ENCODE measurements at regions not wholly inside any gene's neighbourhood (a gene's known extent, or its start where the extent isn't known, plus 50 kb on each side); places are given as distances from the start of the nearest gene placed in this dataset.

DNA sequence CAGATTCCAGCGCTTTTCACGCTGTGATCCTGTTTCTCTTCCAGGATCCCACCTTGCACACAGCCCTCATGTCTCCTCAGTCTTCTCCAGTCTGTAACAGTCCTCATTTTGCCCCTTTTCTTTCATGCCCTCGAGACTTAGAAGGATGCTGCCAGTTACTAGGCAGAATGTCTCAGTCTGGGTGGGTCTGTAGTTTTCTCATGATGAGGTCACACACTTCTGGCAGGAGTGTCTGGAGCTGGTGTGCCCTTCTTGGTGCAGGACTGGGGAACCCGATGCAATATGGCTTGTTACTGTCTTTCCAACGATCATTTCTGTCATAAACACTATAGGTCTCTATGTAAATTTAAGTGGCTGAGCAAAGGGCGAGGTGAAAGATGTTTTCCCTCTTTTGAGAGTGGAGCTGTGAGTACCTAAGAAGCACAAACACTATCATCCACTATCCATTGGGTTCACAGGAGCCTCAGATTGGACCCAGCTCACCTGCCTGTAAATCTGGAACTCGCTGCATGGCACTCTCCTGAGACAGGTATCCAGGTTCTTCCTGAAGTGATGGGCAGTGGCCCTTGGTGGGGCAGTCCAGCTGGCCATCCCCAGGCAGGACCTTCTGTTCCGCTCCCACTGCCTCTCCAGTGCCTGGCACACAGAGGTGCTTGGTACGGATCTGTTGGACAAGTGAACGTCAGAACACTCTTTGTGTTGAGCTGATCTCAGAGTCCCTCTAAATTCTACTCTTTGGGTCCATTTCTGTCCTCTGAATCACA lies 64.3 kb upstream of the ZNF32 start:
- H3K27me3 ChIP-seq (replicated peaks in 1 of 7) = no peaks in the 10 kb centered on the region
- H3K4me3 ChIP-seq = no peak overlapping the region
- peaks cover 0 to 8% (median 4%) of the 10 kb centered on the region in 6 donors for H3K4me1 ChIP-seq
- no peak overlapping the region for H3K27ac ChIP-seq
- intact Hi-C loops (cut with DNase I; ENCODE audit: low total_unique reads) = no loop called here
- WGBS, 5 donors = 86 to 91% (median 89%) methylated on average over 10 of the region's 10 CpGs
- no peaks in the 10 kb centered on the region for H3K36me3 ChIP-seq
- H3K9me3 ChIP-seq = peaks cover 0 to 9% (median 0%) of the 10 kb centered on the region in 8 donors
- DNase-seq = no peak
- TF ChIP-seq POLR2AphosphoS5 (IDR thresholded peaks at IDR 0.05) (no peak), POLR2A (IDR thresholded peaks at IDR 0.05) (no peak)
- TF ChIP-seq, protein P1, sequence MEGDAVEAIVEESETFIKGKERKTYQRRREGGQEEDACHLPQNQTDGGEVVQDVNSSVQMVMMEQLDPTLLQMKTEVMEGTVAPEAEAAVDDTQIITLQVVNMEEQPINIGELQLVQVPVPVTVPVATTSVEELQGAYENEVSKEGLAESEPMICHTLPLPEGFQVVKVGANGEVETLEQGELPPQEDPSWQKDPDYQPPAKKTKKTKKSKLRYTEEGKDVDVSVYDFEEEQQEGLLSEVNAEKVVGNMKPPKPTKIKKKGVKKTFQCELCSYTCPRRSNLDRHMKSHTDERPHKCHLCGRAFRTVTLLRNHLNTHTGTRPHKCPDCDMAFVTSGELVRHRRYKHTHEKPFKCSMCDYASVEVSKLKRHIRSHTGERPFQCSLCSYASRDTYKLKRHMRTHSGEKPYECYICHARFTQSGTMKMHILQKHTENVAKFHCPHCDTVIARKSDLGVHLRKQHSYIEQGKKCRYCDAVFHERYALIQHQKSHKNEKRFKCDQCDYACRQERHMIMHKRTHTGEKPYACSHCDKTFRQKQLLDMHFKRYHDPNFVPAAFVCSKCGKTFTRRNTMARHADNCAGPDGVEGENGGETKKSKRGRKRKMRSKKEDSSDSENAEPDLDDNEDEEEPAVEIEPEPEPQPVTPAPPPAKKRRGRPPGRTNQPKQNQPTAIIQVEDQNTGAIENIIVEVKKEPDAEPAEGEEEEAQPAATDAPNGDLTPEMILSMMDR (IDR thresholded peaks at IDR 0.05 in 8 of 11, conservative IDR thresholded peaks at IDR 0.05 in 3 of 11) = no peak

DNA sequence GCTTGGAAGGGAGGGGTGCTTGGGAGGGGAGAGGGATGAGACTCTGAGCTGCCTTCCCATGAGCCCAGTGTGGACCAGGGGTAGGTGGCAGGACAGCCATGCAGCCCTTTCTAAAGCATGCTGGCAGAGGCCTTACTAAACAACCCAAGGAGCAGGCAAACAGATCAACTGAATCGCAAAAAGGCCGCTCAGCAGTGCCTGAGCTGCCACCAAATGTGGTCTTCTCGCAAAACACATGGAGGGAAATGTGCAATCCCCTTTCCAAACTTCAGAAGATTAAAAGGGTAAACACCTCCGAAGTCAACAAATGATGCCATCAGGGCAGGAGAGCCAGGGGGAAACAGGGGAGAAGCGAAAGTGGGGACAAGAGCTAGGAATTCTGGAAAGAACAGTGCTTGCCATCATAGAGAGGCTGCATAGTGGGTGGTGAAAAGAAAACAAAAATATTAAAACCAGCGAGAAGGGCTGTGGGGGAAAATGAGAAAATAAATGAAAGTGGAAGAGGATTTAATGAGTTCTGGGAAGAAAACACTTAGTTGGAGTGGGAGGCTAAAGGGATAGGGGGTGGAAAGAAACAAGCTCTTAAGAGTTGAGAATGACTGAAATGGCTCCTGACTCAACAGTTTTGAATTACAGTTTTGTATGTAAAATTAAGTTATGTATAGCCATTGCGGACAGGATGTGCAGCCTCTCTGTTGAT lies 62.2 kb upstream of the ZNF32 start:
- Histone ChIP-seq H3K9me3 (no peaks in the 10 kb centered on the region), H3K27me3 (replicated peaks in 1 of 7) (no peaks in the 10 kb centered on the region), H3K27ac (no peak overlapping the region), H3K4me3 (no peak overlapping the region), H3K4me1 (peaks cover 0 to 19% (median 5%) of the 10 kb centered on the region in 6 donors), H3K36me3 (no peaks in the 10 kb centered on the region)
- TF ChIP-seq, protein P1 (IDR thresholded peaks at IDR 0.05 in 8 of 11, conservative IDR thresholded peaks at IDR 0.05 in 3 of 11) = no peak
- TF ChIP-seq POLR2AphosphoS5 (IDR thresholded peaks at IDR 0.05) = no peak
- TF ChIP-seq POLR2A (IDR thresholded peaks at IDR 0.05) = no peak
- intact Hi-C loops (cut with DNase I; ENCODE audit: low total_unique reads) = no loop called here
- no peak for DNase-seq
- 85 to 91% (median 88%) methylated on average over 7 of the region's 7 CpGs for WGBS, 5 donors

- DNase-seq = no peak
- no peak overlapping the region for H3K4me3 ChIP-seq
- no peaks in the 10 kb centered on the region for H3K27me3 ChIP-seq (replicated peaks in 1 of 7)
- H3K9me3 ChIP-seq = no peaks in the 10 kb centered on the region
- 50 to 67% (median 54%) methylated on average over 3 of the region's 3 CpGs for WGBS, 5 donors
- TF ChIP-seq POLR2A (IDR thresholded peaks at IDR 0.05) (no peak), POLR2AphosphoS5 (IDR thresholded peaks at IDR 0.05) (no peak)
- TF ChIP-seq, protein P1 (IDR thresholded peaks at IDR 0.05 in 8 of 11, conservative IDR thresholded peaks at IDR 0.05 in 3 of 11) = no peak
- H3K36me3 ChIP-seq = no peaks in the 10 kb centered on the region
- peaks cover 0 to 19% (median 5%) of the 10 kb centered on the region in 6 donors for H3K4me1 ChIP-seq
- peak overlapping the region in 4 of 8 donors; percentile 13 to 43 (median 23) for H3K27ac ChIP-seq
- intact Hi-C loops (cut with DNase I; ENCODE audit: low total_unique reads) = no loop called here
These were observed 59.6 kb upstream of the ZNF32 start for GRCh38 chr10:43708262-43708661.

- H3K36me3 ChIP-seq = no peaks in the 10 kb centered on the region
- DNase-seq = peak; percentile 78
- intact Hi-C loops (cut with DNase I; ENCODE audit: low total_unique reads) = no loop called here
- TF ChIP-seq POLR2AphosphoS5 (IDR thresholded peaks at IDR 0.05) (peak; percentile 37 to 59 (median 38)), POLR2A (IDR thresholded peaks at IDR 0.05) (no peak)
- WGBS, 5 donors = 55 to 74% (median 61%) methylated on average over 11 of the region's 11 CpGs
- H3K27ac ChIP-seq = peak overlapping the region in 1 of 8 donors; percentile 2
- no peaks in the 10 kb centered on the region for H3K9me3 ChIP-seq
- peaks cover 0 to 24% (median 7%) of the 10 kb centered on the region in 6 donors for H3K4me1 ChIP-seq
- H3K27me3 ChIP-seq (replicated peaks in 1 of 7) = peaks cover 0 to 1% (median 0%) of the 10 kb centered on the region in 7 donors
- no peak overlapping the region for H3K4me3 ChIP-seq
These were observed 59.1 kb upstream of the ZNF32 start for GRCh38 chr10:43707770-43708169.
